ENCODE measurements at regions not wholly inside any gene's neighbourhood (a gene's known extent, or its start where the extent isn't known, plus 50 kb on each side); places are given as distances from the start of the nearest gene placed in this dataset.

GRCh38 chrX:34716302-34716701 is 59.2 kb upstream of the TMEM47 start:
- no peak overlapping the region for H3K4me3 ChIP-seq (ENCODE audit: insufficient read depth, low read depth, low read length)
- no peak for DNase-seq
- no peaks in the 10 kb centered on the region for H3K27me3 ChIP-seq (ENCODE audit: control insufficient read depth, insufficient read depth, low read length)
- no peaks in the 10 kb centered on the region for H3K36me3 ChIP-seq (replicated peaks; ENCODE audit: control insufficient read depth, insufficient read depth, low read length)

GRCh38 chrX:34734383-34734782 is 77.3 kb upstream of the TMEM47 start:
- no peaks in the 10 kb centered on the region for H3K27me3 ChIP-seq (ENCODE audit: control insufficient read depth, insufficient read depth, low read length)
- no peaks in the 10 kb centered on the region for H3K36me3 ChIP-seq (replicated peaks; ENCODE audit: control insufficient read depth, insufficient read depth, low read length)
- DNase-seq: no peak
- no peak overlapping the region for H3K4me3 ChIP-seq (ENCODE audit: insufficient read depth, low read depth, low read length)

GRCh38 chrX:34744521-34744920 is 87.4 kb upstream of the TMEM47 start:
- no peaks in the 10 kb centered on the region for H3K27me3 ChIP-seq (ENCODE audit: control insufficient read depth, insufficient read depth, low read length)
- H3K4me3 ChIP-seq (ENCODE audit: insufficient read depth, low read depth, low read length): no peak overlapping the region
- DNase-seq: no peak
- no peaks in the 10 kb centered on the region for H3K36me3 ChIP-seq (replicated peaks; ENCODE audit: control insufficient read depth, insufficient read depth, low read length)

DNA sequence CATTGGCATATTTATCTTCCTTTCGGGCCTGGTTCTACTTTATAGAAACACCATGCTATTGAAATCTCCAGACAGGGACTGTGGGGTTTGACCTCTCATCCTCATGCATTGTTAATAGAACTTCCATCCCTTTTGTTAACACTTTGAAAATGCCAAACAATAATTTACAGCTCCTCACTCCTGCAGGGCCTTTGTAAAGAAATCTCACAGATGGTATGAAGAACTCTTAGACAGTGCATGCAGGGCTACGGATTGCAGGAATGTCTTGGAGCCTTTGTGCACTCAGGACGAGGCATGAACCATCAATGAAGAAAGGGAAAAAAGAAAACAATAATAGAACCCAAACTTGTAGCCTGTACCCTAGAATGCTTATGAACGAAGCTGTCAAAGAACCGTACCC is 92.8 kb upstream of the TMEM47 start:
- Histone ChIP-seq H3K27me3 (ENCODE audit: control insufficient read depth, insufficient read depth, low read length) (no peaks in the 10 kb centered on the region), H3K4me3 (ENCODE audit: insufficient read depth, low read depth, low read length) (no peak overlapping the region), H3K36me3 (replicated peaks; ENCODE audit: control insufficient read depth, insufficient read depth, low read length) (no peaks in the 10 kb centered on the region)
- DNase-seq: no peak

DNA sequence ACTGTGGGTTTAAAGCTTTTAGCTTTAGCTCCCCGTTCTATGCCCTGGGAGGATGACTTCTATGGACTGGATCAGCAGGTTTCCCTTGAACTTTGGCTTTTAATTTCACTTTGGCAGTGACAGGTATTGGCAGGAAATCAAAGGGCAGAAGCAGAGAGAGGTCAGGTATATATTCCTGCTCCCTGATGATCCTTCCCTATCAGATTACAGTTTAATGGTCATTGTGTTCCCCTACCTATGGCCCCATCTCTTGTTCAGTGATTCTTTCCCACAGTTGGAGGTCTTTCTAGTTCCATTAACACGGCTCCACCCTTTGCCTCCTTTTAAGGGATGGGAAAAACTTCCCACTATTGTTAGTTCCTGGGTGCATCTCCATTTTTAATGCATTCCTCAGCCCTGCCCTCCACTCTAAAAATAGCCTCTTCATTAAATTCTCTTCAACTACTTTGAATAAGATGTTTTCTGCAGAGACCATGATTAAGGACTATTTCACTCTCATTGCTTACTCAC is 107.8 kb upstream of the TMEM47 start:
- DNase-seq: peak; percentile 39
- Histone ChIP-seq H3K27me3 (ENCODE audit: control insufficient read depth, insufficient read depth, low read length) (no peaks in the 10 kb centered on the region), H3K4me3 (ENCODE audit: insufficient read depth, low read depth, low read length) (no peak overlapping the region), H3K36me3 (replicated peaks; ENCODE audit: control insufficient read depth, insufficient read depth, low read length) (no peaks in the 10 kb centered on the region)

DNA sequence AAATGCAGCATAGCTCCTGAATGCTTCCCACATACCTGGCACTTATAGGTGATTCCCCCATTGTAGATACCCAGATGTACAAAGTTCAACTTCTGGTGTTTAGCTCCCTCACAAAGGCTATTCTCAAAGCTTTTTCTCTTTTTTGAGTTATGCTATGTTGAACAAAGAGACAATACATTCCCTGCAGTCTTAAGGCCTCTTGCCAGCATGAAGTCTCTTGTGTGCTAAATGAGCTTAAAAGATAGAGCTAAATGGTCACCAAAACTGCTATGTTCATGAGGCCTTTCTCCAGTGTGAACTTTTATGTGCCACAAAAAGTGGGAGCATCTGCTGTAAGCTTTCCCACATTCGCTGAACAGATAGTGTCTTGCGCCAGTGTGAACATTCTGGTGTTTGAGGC is 111.2 kb upstream of the TMEM47 start:
- peak; percentile 3 for DNase-seq
- H3K27me3 ChIP-seq (ENCODE audit: control insufficient read depth, insufficient read depth, low read length): no peaks in the 10 kb centered on the region
- H3K4me3 ChIP-seq (ENCODE audit: insufficient read depth, low read depth, low read length): no peak overlapping the region
- no peaks in the 10 kb centered on the region for H3K36me3 ChIP-seq (replicated peaks; ENCODE audit: control insufficient read depth, insufficient read depth, low read length)

DNA sequence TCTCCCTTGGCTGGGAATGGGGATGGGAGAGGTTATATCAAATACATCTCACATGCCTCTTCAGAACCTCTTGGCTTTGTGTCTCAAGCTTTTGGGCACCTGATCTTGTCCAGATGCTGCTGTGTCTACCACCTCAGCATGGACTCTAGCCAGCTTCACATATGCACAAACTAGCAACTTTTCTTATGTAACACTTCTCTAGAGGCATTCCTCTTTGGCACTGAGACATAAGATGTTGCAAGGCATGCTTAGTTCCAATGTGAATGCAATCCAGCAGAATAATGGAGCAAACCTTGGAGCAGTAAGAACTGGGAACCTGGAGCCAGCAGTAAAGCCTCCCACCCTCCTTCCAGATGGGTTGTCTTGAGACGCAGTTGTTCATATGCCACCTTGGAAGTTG is 113.4 kb upstream of the TMEM47 start:
- Histone ChIP-seq H3K36me3 (replicated peaks; ENCODE audit: control insufficient read depth, insufficient read depth, low read length) (no peaks in the 10 kb centered on the region), H3K4me3 (ENCODE audit: insufficient read depth, low read depth, low read length) (no peak overlapping the region), H3K27me3 (ENCODE audit: control insufficient read depth, insufficient read depth, low read length) (no peaks in the 10 kb centered on the region)
- no peak for DNase-seq

- Histone ChIP-seq H3K36me3 (replicated peaks; ENCODE audit: control insufficient read depth, insufficient read depth, low read length) (no peaks in the 10 kb centered on the region), H3K4me3 (ENCODE audit: insufficient read depth, low read depth, low read length) (no peak overlapping the region), H3K27me3 (ENCODE audit: control insufficient read depth, insufficient read depth, low read length) (no peaks in the 10 kb centered on the region)
- DNase-seq: no peak
Measured at GRCh38 chrX:34778916-34779315, 121.8 kb upstream of the TMEM47 start.

- Histone ChIP-seq H3K4me3 (ENCODE audit: insufficient read depth, low read depth, low read length) (no peak overlapping the region), H3K27me3 (ENCODE audit: control insufficient read depth, insufficient read depth, low read length) (no peaks in the 10 kb centered on the region)
- DNase-seq: no peak
Measured at GRCh38 chrX:34790026-34790425, 132.9 kb upstream of the TMEM47 start.

GRCh38 chrX:34805951-34806350 is 136.6 kb upstream of the FAM47B start:
- Histone ChIP-seq H3K4me3 (ENCODE audit: insufficient read depth, low read depth, low read length) (no peak overlapping the region), H3K27me3 (ENCODE audit: control insufficient read depth, insufficient read depth, low read length) (no peaks in the 10 kb centered on the region), H3K36me3 (replicated peaks; ENCODE audit: control insufficient read depth, insufficient read depth, low read length) (no peaks in the 10 kb centered on the region)
- DNase-seq: no peak

More at GRCh38 chrX:34790026-34790425, 132.9 kb upstream of the TMEM47 start:
- H3K36me3 ChIP-seq (replicated peaks; ENCODE audit: control insufficient read depth, insufficient read depth, low read length): no peaks in the 10 kb centered on the region

GRCh38 chrX:34809096-34809495 is 133.5 kb upstream of the FAM47B start:
- Histone ChIP-seq H3K27me3 (ENCODE audit: control insufficient read depth, insufficient read depth, low read length) (no peaks in the 10 kb centered on the region), H3K36me3 (replicated peaks; ENCODE audit: control insufficient read depth, insufficient read depth, low read length) (no peaks in the 10 kb centered on the region), H3K4me3 (ENCODE audit: insufficient read depth, low read depth, low read length) (no peak overlapping the region)
- no peak for DNase-seq

GRCh38 chrX:34810364-34810763 is 132.2 kb upstream of the FAM47B start:
- DNase-seq: no peak
- Histone ChIP-seq H3K36me3 (replicated peaks; ENCODE audit: control insufficient read depth, insufficient read depth, low read length) (no peaks in the 10 kb centered on the region), H3K4me3 (ENCODE audit: insufficient read depth, low read depth, low read length) (no peak overlapping the region), H3K27me3 (ENCODE audit: control insufficient read depth, insufficient read depth, low read length) (no peaks in the 10 kb centered on the region)

GRCh38 chrX:34810916-34811315 is 131.7 kb upstream of the FAM47B start:
- DNase-seq: no peak
- H3K4me3 ChIP-seq (ENCODE audit: insufficient read depth, low read depth, low read length): no peak overlapping the region
- no peaks in the 10 kb centered on the region for H3K27me3 ChIP-seq (ENCODE audit: control insufficient read depth, insufficient read depth, low read length)
- H3K36me3 ChIP-seq (replicated peaks; ENCODE audit: control insufficient read depth, insufficient read depth, low read length): no peaks in the 10 kb centered on the region

- Histone ChIP-seq H3K4me3 (ENCODE audit: insufficient read depth, low read depth, low read length) (no peak overlapping the region), H3K27me3 (ENCODE audit: control insufficient read depth, insufficient read depth, low read length) (no peaks in the 10 kb centered on the region), H3K36me3 (replicated peaks; ENCODE audit: control insufficient read depth, insufficient read depth, low read length) (no peaks in the 10 kb centered on the region)
- no peak for DNase-seq
Measured at GRCh38 chrX:34813618-34814017, 129.0 kb upstream of the FAM47B start.

GRCh38 chrX:34826964-34827363 is 115.6 kb upstream of the FAM47B start:
- Histone ChIP-seq H3K27me3 (ENCODE audit: control insufficient read depth, insufficient read depth, low read length) (no peaks in the 10 kb centered on the region), H3K36me3 (replicated peaks; ENCODE audit: control insufficient read depth, insufficient read depth, low read length) (no peaks in the 10 kb centered on the region), H3K4me3 (ENCODE audit: insufficient read depth, low read depth, low read length) (no peak overlapping the region)
- DNase-seq: no peak

DNA sequence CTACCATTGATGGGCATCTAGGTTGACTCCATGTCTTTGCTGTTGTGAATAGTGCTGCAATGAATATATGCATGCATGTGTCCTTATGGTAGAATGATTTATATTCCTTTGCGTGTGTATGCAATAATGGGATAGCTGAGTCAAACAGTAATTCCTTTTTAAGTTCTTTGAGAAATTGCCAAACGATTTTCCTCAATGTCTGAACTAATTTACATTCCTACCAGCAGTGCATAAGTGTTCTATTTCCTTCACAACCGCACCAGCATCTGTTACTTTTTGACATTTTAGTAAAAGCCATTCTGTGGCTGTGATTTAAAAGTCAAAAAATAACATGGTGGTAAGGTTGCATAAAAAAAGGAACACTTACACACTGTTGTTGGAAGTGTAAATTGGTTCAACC is 103.1 kb upstream of the FAM47B start:
- no peak for DNase-seq
- H3K4me3 ChIP-seq (ENCODE audit: insufficient read depth, low read depth, low read length): no peak overlapping the region
- H3K27me3 ChIP-seq (ENCODE audit: control insufficient read depth, insufficient read depth, low read length): no peaks in the 10 kb centered on the region

More for the DNA sequence above, 103.1 kb upstream of the FAM47B start:
- no peaks in the 10 kb centered on the region for H3K36me3 ChIP-seq (replicated peaks; ENCODE audit: control insufficient read depth, insufficient read depth, low read length)

Measured in H7 (cell line).